WTC11 (cell line): ENCODE measurements at regions not wholly inside any gene's neighbourhood (a gene's known extent, or its start where the extent isn't known, plus 50 kb on each side); places are given as distances from the start of the nearest gene placed in this dataset.

ENCODE experiments used
- ATAC-seq: fragments of 200-7000 bp; cut with Tn5 transposase; 2 replicates; pipeline ENCODE4 v1.10.0; 2021; ENCODE audit warnings: mild to moderate bottlenecking, moderate library complexity
- CTCF ChIA-PET: fragments of 300-600 bp; sonication (Branson Sonifier 250); formaldehyde crosslinking; loops from one replicate; lab custom pipeline; 2021; ENCODE audit warnings: antibody characterized with exemption; lab: Charles Lee
- POLR2A ChIA-PET: fragments of 350-600 bp; sonication (Branson Sonifier 250); formaldehyde crosslinking; loops from one replicate; lab custom pipeline; 2021; ENCODE audit warnings: antibody characterized with exemption; lab: Charles Lee
- DNase-seq: peaks from one replicate; pipeline ENCODE4 v3.0.0; 2021; ENCODE audit warnings: low spot score
- H3K27ac Mint-ChIP-seq: 2 replicates; pipeline ENCODE4 v1.8.0; 2021; ENCODE audit warnings: mixed read lengths
- H3K27me3 Mint-ChIP-seq: 2 replicates; pipeline ENCODE4 v1.8.0; 2021; ENCODE audit warnings: low read depth, mild to moderate bottlenecking, moderate library complexity, mixed read lengths
- H3K36me3 Mint-ChIP-seq: 2 replicates; pipeline ENCODE4 v1.8.0; 2021; ENCODE audit warnings: mixed read lengths
- H3K4me1 Mint-ChIP-seq: 2 replicates; pipeline ENCODE4 v1.8.0; 2022; ENCODE audit warnings: mixed read lengths
- H3K4me3 Mint-ChIP-seq: 2 replicates; pipeline ENCODE4 v1.8.0; 2021; ENCODE audit warnings: mild to moderate bottlenecking, moderate library complexity, mixed read lengths
- H3K9me3 Mint-ChIP-seq: 2 replicates; pipeline ENCODE4 v1.8.0; 2021; ENCODE audit warnings: mixed read lengths
- CDX4 ChIP-seq: fragments of 250-450 bp; sonication (Bioruptor Pico); IDR thresholded peaks from 2 replicates; pipeline ENCODE4 v1.9.0; 2021; ENCODE audit warnings: moderate library complexity, mild to moderate bottlenecking, inconsistent platforms, borderline replicate concordance
- CREB1 ChIP-seq: sonication (generic); formaldehyde crosslinking; IDR thresholded peaks from 2 replicates; pipeline ENCODE4 v1.8.0; 2023; ENCODE audit warnings: mild to moderate bottlenecking, missing genetic modification reagents
- E2F1 ChIP-seq: sonication (generic); formaldehyde crosslinking; IDR thresholded peaks from 2 replicates; pipeline ENCODE4 v1.8.0; 2022; ENCODE audit warnings: mild to moderate bottlenecking, missing genetic modification reagents
- ERG ChIP-seq: fragments of 250-450 bp; sonication (Bioruptor Pico); IDR thresholded peaks from 2 replicates; pipeline ENCODE4 v1.8.0; 2021; ENCODE audit warnings: mild to moderate bottlenecking
- IRF2 ChIP-seq: sonication (generic); formaldehyde crosslinking; IDR thresholded peaks from 2 replicates; pipeline ENCODE4 v1.8.0; 2022; ENCODE audit warnings: low read depth, missing genetic modification reagents, borderline replicate concordance
- JAZF1 ChIP-seq: fragments of 250-450 bp; sonication (Bioruptor Pico); IDR thresholded peaks from 2 replicates; pipeline ENCODE4 v1.9.0; 2021; ENCODE audit warnings: moderate library complexity, mild to moderate bottlenecking, inconsistent platforms
- JUN ChIP-seq: sonication (generic); formaldehyde crosslinking; IDR thresholded peaks from 2 replicates; pipeline ENCODE4 v1.8.0; 2023; ENCODE audit warnings: mild to moderate bottlenecking, missing genetic modification reagents
- MAX ChIP-seq: sonication (generic); formaldehyde crosslinking; IDR thresholded peaks from 2 replicates; pipeline ENCODE4 v1.8.0; 2022; ENCODE audit warnings: mild to moderate bottlenecking, missing genetic modification reagents
- MLX ChIP-seq: sonication (generic); formaldehyde crosslinking; IDR thresholded peaks from 2 replicates; pipeline ENCODE4 v1.8.1; 2023; ENCODE audit warnings: mild to moderate bottlenecking, missing genetic modification reagents, moderate library complexity
- MYBL2 ChIP-seq: sonication (generic); formaldehyde crosslinking; IDR thresholded peaks from 2 replicates; pipeline ENCODE4 v1.8.1; 2023; ENCODE audit warnings: mild to moderate bottlenecking, moderate library complexity, missing genetic modification reagents
- PRDM15 ChIP-seq: sonication (generic); formaldehyde crosslinking; IDR thresholded peaks from 2 replicates; pipeline ENCODE4 v1.8.0; 2022; ENCODE audit warnings: missing genetic modification reagents
- PRRX2 ChIP-seq: fragments of 250-450 bp; sonication (Bioruptor Pico); IDR thresholded peaks from 2 replicates; pipeline ENCODE4 v1.8.0; 2021; ENCODE audit warnings: mild to moderate bottlenecking
- SMAD4 ChIP-seq: sonication (generic); formaldehyde crosslinking; IDR thresholded peaks from 2 replicates; pipeline ENCODE4 v1.8.0; 2022; ENCODE audit warnings: mild to moderate bottlenecking, missing genetic modification reagents
- SOX15 ChIP-seq: fragments of 250-450 bp; sonication (Bioruptor Pico); IDR thresholded peaks from 2 replicates; pipeline ENCODE4 v1.9.0; 2021; ENCODE audit warnings: mild to moderate bottlenecking
- ZBTB43 ChIP-seq: sonication (generic); formaldehyde crosslinking; IDR thresholded peaks from 2 replicates; pipeline ENCODE4 v1.8.1; 2023; ENCODE audit warnings: mild to moderate bottlenecking, missing genetic modification reagents
- ZNF232 ChIP-seq: sonication (generic); formaldehyde crosslinking; IDR thresholded peaks from 2 replicates; pipeline ENCODE4 v1.8.0; 2022; ENCODE audit warnings: mild to moderate bottlenecking, missing genetic modification reagents
- ZNF423 ChIP-seq: fragments of 250-450 bp; sonication (Bioruptor Pico); IDR thresholded peaks from 2 replicates; pipeline ENCODE4 v2.1.2; 2022; ENCODE audit warnings: mild to moderate bottlenecking, moderate library complexity
- ZNF532 ChIP-seq: fragments of 250-450 bp; sonication (Bioruptor Pico); IDR thresholded peaks from 2 replicates; pipeline ENCODE4 v1.9.0; 2021; ENCODE audit warnings: mild to moderate bottlenecking, borderline replicate concordance
- ZNF671 ChIP-seq: fragments of 250-450 bp; sonication (Bioruptor Pico); IDR thresholded peaks from 2 replicates; pipeline ENCODE4 v1.8.0; 2021; ENCODE audit warnings: mild to moderate bottlenecking

GRCh38 chr13:47148543-47148942, 251.7 kb upstream of the HTR2A start (continued):
- TF ChIP-seq MYBL2 (CRISPR knock-in tag) (no peak), JUN (no peak), ERG (CRISPR knock-in tag) (no peak), ZNF423 (CRISPR knock-in tag) (no peak)

GRCh38 chr13:47147812-47148119, 250.9 kb upstream of the HTR2A start:
- Mint-ChIP-seq H3K36me3 (no peaks in the 10 kb centered on the region), H3K27me3 (no peaks in the 10 kb centered on the region), H3K9me3 (no peaks in the 10 kb centered on the region)
- TF ChIP-seq SOX15 (CRISPR knock-in tag) (no peak), E2F1 (CRISPR knock-in tag) (no peak), IRF2 (CRISPR knock-in tag) (no peak), ZNF232 (no peak), ZNF423 (CRISPR knock-in tag) (no peak), MLX (CRISPR knock-in tag) (no peak), JAZF1 (CRISPR knock-in tag) (no peak), PRDM15 (CRISPR knock-in tag) (no peak)
- TF ChIP-seq, all 79 proteins: peak for 0
- ChIA-PET CTCF (no interaction called here), POLR2A (no interaction called here)
- no peak overlapping the region for H3K27ac Mint-ChIP-seq
- ATAC-seq (no peak), DNase-seq (no peak)
- no peak overlapping the region for H3K4me3 Mint-ChIP-seq
- peaks cover 12% of the 10 kb centered on the region for H3K4me1 Mint-ChIP-seq

- no peak overlapping the region for H3K4me3 Mint-ChIP-seq
- H3K36me3 Mint-ChIP-seq: no peaks in the 10 kb centered on the region
- POLR2A ChIA-PET: no interaction called here
- no peak for ATAC-seq
- no peak overlapping the region for H3K27ac Mint-ChIP-seq
- peaks cover 12% of the 10 kb centered on the region for H3K4me1 Mint-ChIP-seq
- H3K27me3 Mint-ChIP-seq: no peaks in the 10 kb centered on the region
- no peaks in the 10 kb centered on the region for H3K9me3 Mint-ChIP-seq
- no peak for DNase-seq
- CTCF ChIA-PET: no interaction called here
- no peak for TF ChIP-seq MAX (CRISPR knock-in tag)
- TF ChIP-seq ZNF532: no peak
- no peak for TF ChIP-seq ZNF671
- no peak for TF ChIP-seq CREB1
- TF ChIP-seq ZNF423 (CRISPR knock-in tag): no peak
- TF ChIP-seq CDX4 (CRISPR knock-in tag): no peak
- no peak for TF ChIP-seq ZBTB43 (CRISPR knock-in tag)
- TF ChIP-seq PRRX2: no peak
- TF ChIP-seq MLX (CRISPR knock-in tag): no peak
- no peak for TF ChIP-seq SMAD4 (CRISPR knock-in tag)
These were observed 250.3 kb upstream of the HTR2A start for GRCh38 chr13:47146991-47147811.
